ENCODE measurements at regions not wholly inside any gene's neighbourhood (a gene's known extent, or its start where the extent isn't known, plus 50 kb on each side); places are given as distances from the start of the nearest gene placed in this dataset.

GRCh38 chr3:31048143-31048542 is 153.7 kb upstream of the GADL1 start:
- no peak for DNase-seq (ENCODE audit: low spot score)
- TF ChIP-seq CTCF (IDR thresholded peaks at IDR 0.05; ENCODE audit: borderline replicate concordance, control extremely low read depth, extremely low read depth, insufficient read depth, missing control alignments), result no peak
- in situ Hi-C loops (cut with MboI; ENCODE audit: low sequenced_read_pairs, unreplicated experiment), result no loop called here

- in situ Hi-C loops (cut with MboI; ENCODE audit: low sequenced_read_pairs, unreplicated experiment), result no loop called here
- no peak for DNase-seq (ENCODE audit: low spot score)
- TF ChIP-seq CTCF (IDR thresholded peaks at IDR 0.05; ENCODE audit: borderline replicate concordance, control extremely low read depth, extremely low read depth, insufficient read depth, missing control alignments), result no peak
Observed at GRCh38 chr3:31050296-31050695, 155.8 kb upstream of the GADL1 start.

- in situ Hi-C loops (cut with MboI; ENCODE audit: low sequenced_read_pairs, unreplicated experiment), result no loop called here
- no peak for DNase-seq (ENCODE audit: low spot score)
- TF ChIP-seq CTCF (IDR thresholded peaks at IDR 0.05; ENCODE audit: borderline replicate concordance, control extremely low read depth, extremely low read depth, insufficient read depth, missing control alignments), result no peak
Observed at GRCh38 chr3:31051226-31051625, 156.8 kb upstream of the GADL1 start.

- no peak for DNase-seq (ENCODE audit: low spot score)
- in situ Hi-C loops (cut with MboI; ENCODE audit: low sequenced_read_pairs, unreplicated experiment), result no loop called here
Observed at GRCh38 chr3:31053299-31053698, 158.8 kb upstream of the GADL1 start.

GRCh38 chr3:31054032-31054431 is 159.6 kb upstream of the GADL1 start:
- no peak for TF ChIP-seq CTCF (IDR thresholded peaks at IDR 0.05; ENCODE audit: borderline replicate concordance, control extremely low read depth, extremely low read depth, insufficient read depth, missing control alignments)
- in situ Hi-C loops (cut with MboI; ENCODE audit: low sequenced_read_pairs, unreplicated experiment), result no loop called here
- DNase-seq (ENCODE audit: low spot score), result no peak

More at GRCh38 chr3:31053299-31053698, 158.8 kb upstream of the GADL1 start:
- TF ChIP-seq CTCF (IDR thresholded peaks at IDR 0.05; ENCODE audit: borderline replicate concordance, control extremely low read depth, extremely low read depth, insufficient read depth, missing control alignments), result no peak

- no peak for TF ChIP-seq CTCF (IDR thresholded peaks at IDR 0.05; ENCODE audit: borderline replicate concordance, control extremely low read depth, extremely low read depth, insufficient read depth, missing control alignments)
- no peak for DNase-seq (ENCODE audit: low spot score)
- in situ Hi-C loops (cut with MboI; ENCODE audit: low sequenced_read_pairs, unreplicated experiment), result no loop called here
Observed at GRCh38 chr3:31055757-31056156, 161.3 kb upstream of the GADL1 start.

GRCh38 chr3:31057891-31058290 is 163.4 kb upstream of the GADL1 start:
- no peak for DNase-seq (ENCODE audit: low spot score)
- in situ Hi-C loops (cut with MboI; ENCODE audit: low sequenced_read_pairs, unreplicated experiment), result no loop called here
- TF ChIP-seq CTCF (IDR thresholded peaks at IDR 0.05; ENCODE audit: borderline replicate concordance, control extremely low read depth, extremely low read depth, insufficient read depth, missing control alignments), result no peak

Measured in GM13976 (cell line).